Esophagus muscularis mucosa (tissue), 4 donors: ENCODE measurements at regions not wholly inside any gene's neighbourhood (a gene's known extent, or its start where the extent isn't known, plus 50 kb on each side); places are given as distances from the start of the nearest gene placed in this dataset.

Source experiments
- CTCF ChIP-seq, 3 experiments: fragments of 200-600 bp in 2 of 3; fragments of 450-650 bp in 1 of 3; sonication (generic) in 2 of 3; IDR thresholded peaks; one replicate each; pipeline ENCODE4 v1.5.1; 2017 to 2019; ENCODE audit warnings: antibody characterized with exemption in 3 of 3, mild to moderate bottlenecking in 2 of 3, moderate library complexity in 1 of 3
- EP300 ChIP-seq: sonication (generic); formaldehyde crosslinking; IDR thresholded peaks from one replicate; pipeline ENCODE4 v1.6.1; 2017; ENCODE audit warnings: antibody characterized with exemption
- POLR2A ChIP-seq: fragments of 450-650 bp; IDR thresholded peaks from one replicate; pipeline ENCODE4 v1.6.1; 2017; ENCODE audit warnings: antibody characterized with exemption, moderate library complexity, mild to moderate bottlenecking, low read depth

- TF ChIP-seq EP300, result no peak
- no peak for TF ChIP-seq POLR2A
- no peak for TF ChIP-seq CTCF (IDR thresholded peaks at IDR 0.05)
Measured at GRCh38 chr3:194937882-194938321, 252.2 kb downstream of the FAM43A start.
